ENCODE measurements at regions not wholly inside any gene's neighbourhood (a gene's known extent, or its start where the extent isn't known, plus 50 kb on each side); places are given as distances from the start of the nearest gene placed in this dataset.

DNA sequence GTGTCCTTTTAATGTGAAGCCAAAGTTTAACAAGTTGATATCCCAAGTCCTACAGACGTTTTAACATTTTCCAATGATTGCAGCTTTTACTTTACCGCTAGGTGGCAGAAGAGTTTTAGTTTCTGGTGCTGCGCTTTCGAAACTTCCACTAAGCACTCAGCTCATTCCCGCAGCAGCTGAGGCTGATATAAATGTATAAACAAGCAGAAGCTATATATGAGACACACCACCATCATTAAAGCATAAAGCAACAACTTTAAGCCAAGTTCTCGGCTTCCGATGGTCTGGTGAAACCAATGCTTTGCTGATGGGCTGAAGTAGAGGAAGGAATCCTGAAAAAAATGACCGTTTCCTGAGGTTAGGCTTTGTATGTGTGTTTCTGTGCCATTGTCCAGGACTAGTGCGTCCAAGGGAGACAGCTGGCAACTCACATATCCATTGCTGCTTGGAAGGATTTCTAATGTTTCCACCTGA is 753.9 kb downstream of the OLFM4 start:
- TF ChIP-seq, protein P1, sequence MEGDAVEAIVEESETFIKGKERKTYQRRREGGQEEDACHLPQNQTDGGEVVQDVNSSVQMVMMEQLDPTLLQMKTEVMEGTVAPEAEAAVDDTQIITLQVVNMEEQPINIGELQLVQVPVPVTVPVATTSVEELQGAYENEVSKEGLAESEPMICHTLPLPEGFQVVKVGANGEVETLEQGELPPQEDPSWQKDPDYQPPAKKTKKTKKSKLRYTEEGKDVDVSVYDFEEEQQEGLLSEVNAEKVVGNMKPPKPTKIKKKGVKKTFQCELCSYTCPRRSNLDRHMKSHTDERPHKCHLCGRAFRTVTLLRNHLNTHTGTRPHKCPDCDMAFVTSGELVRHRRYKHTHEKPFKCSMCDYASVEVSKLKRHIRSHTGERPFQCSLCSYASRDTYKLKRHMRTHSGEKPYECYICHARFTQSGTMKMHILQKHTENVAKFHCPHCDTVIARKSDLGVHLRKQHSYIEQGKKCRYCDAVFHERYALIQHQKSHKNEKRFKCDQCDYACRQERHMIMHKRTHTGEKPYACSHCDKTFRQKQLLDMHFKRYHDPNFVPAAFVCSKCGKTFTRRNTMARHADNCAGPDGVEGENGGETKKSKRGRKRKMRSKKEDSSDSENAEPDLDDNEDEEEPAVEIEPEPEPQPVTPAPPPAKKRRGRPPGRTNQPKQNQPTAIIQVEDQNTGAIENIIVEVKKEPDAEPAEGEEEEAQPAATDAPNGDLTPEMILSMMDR (IDR thresholded peaks at IDR 0.05), result peak; percentile 31 to 59 (median 53)
- TF ChIP-seq POLR2A (IDR thresholded peaks at IDR 0.05) (no peak), POLR2AphosphoS5 (IDR thresholded peaks at IDR 0.05) (no peak), EP300 (IDR thresholded peaks at IDR 0.05) (no peak)

All from upper lobe of left lung (tissue), 4 donors.